Osteocyte (in vitro differentiated cells): ENCODE measurements at regions not wholly inside any gene's neighbourhood (a gene's known extent, or its start where the extent isn't known, plus 50 kb on each side); places are given as distances from the start of the nearest gene placed in this dataset.

ENCODE experiments used
- DNase-seq: peaks from one replicate; pipeline ENCODE4 v3.0.0; 2021; ENCODE audit warnings: mixed read lengths; ENCODE audit not compliant: unreplicated experiment; ENCODE audit errors: extremely low spot score
- H3K27ac Mint-ChIP-seq: one replicate; pipeline ENCODE4 v1.8.0; 2021; ENCODE audit warnings: mild to moderate bottlenecking, mixed read lengths; ENCODE audit not compliant: unreplicated experiment
- H3K27me3 Mint-ChIP-seq: one replicate; pipeline ENCODE4 v1.8.0; 2021; ENCODE audit warnings: mixed read lengths; ENCODE audit not compliant: unreplicated experiment
- H3K36me3 Mint-ChIP-seq: one replicate; pipeline ENCODE4 v1.8.0; 2021; ENCODE audit warnings: mixed read lengths; ENCODE audit not compliant: unreplicated experiment
- H3K4me1 Mint-ChIP-seq: one replicate; pipeline ENCODE4 v1.8.0; 2021; ENCODE audit warnings: mixed read lengths; ENCODE audit not compliant: unreplicated experiment
- H3K4me3 Mint-ChIP-seq: one replicate; pipeline ENCODE4 v1.8.0; 2021; ENCODE audit warnings: mild to moderate bottlenecking, moderate library complexity, mixed read lengths; ENCODE audit not compliant: unreplicated experiment
- H3K9me3 Mint-ChIP-seq: one replicate; pipeline ENCODE4 v1.8.0; 2021; ENCODE audit warnings: mixed read lengths; ENCODE audit not compliant: unreplicated experiment
- CTCF ChIP-seq: fragments of 200-600 bp; sonication (generic); IDR thresholded peaks from 2 replicates; pipeline ENCODE4 v1.5.0; 2021; ENCODE audit warnings: antibody characterized with exemption, mild to moderate bottlenecking, moderate library complexity

- Mint-ChIP-seq H3K27me3 (peaks cover 5% of the 10 kb centered on the region), H3K9me3 (no peaks in the 10 kb centered on the region), H3K27ac (no peak overlapping the region), H3K36me3 (no peaks in the 10 kb centered on the region), H3K4me3 (peak overlapping the region; percentile 17), H3K4me1 (peaks cover 17% of the 10 kb centered on the region)
- no peak for DNase-seq
- no peak for TF ChIP-seq CTCF
Observed at GRCh38 chr4:4685810-4686795, 144.3 kb upstream of the STX18 start.

GRCh38 chr4:4681653-4682052, 139.8 kb upstream of the STX18 start:
- TF ChIP-seq CTCF: no peak
- Mint-ChIP-seq H3K36me3 (no peaks in the 10 kb centered on the region), H3K4me1 (peaks cover 14% of the 10 kb centered on the region)

GRCh38 chr4:4680758-4681157, 138.9 kb upstream of the STX18 start:
- Mint-ChIP-seq H3K27ac (no peak overlapping the region), H3K27me3 (peaks cover 30% of the 10 kb centered on the region), H3K4me3 (no peak overlapping the region), H3K4me1 (peaks cover 10% of the 10 kb centered on the region), H3K36me3 (no peaks in the 10 kb centered on the region), H3K9me3 (no peaks in the 10 kb centered on the region)
- DNase-seq: no peak
- no peak for TF ChIP-seq CTCF

More at GRCh38 chr4:4681653-4682052, 139.8 kb upstream of the STX18 start:
- no peak for DNase-seq
- Mint-ChIP-seq H3K27ac (no peak overlapping the region), H3K4me3 (no peak overlapping the region), H3K27me3 (peaks cover 26% of the 10 kb centered on the region), H3K9me3 (no peaks in the 10 kb centered on the region)

GRCh38 chr4:4680243-4680642, 138.4 kb upstream of the STX18 start:
- Mint-ChIP-seq H3K4me3 (no peak overlapping the region), H3K27me3 (peaks cover 30% of the 10 kb centered on the region), H3K27ac (no peak overlapping the region), H3K9me3 (no peaks in the 10 kb centered on the region), H3K36me3 (no peaks in the 10 kb centered on the region), H3K4me1 (peaks cover 5% of the 10 kb centered on the region)
- DNase-seq: no peak
- no peak for TF ChIP-seq CTCF
